ENCODE measurements at regions not wholly inside any gene's neighbourhood (a gene's known extent, or its start where the extent isn't known, plus 50 kb on each side); places are given as distances from the start of the nearest gene placed in this dataset.

GRCh38 chr4:184954482-184954881 lies 63.8 kb upstream of the HELT start:
- no peak overlapping the region for H2AFZ ChIP-seq (ENCODE audit: low read depth, low read length)
- H3K9ac ChIP-seq (ENCODE audit: insufficient read depth in 1 of 2, low read depth in 2 of 2, low read length in 2 of 2), result no peak overlapping the region
- FAIRE-seq, result no peak
- intact Hi-C loops (cut with micrococcal nuclease), result no loop called here
- CTCF ChIA-PET (ENCODE audit: low intra/inter-chr PET ratio), result no interaction called here
- DNase-seq (ENCODE audit: extremely low read depth in 1 of 4, low spot score in 3 of 4), result no peak
- no peak overlapping the region for H3K27ac ChIP-seq (ENCODE audit: extremely low read depth, low read depth, low read length)
- H3K27me3 ChIP-seq (ENCODE audit: control insufficient read depth in 2 of 2, insufficient read depth in 2 of 2, low read length in 2 of 2), result peaks cover 32 to 84% of the 10 kb centered on the region in 2 experiments
- H3K4me2 ChIP-seq (ENCODE audit: insufficient read depth, low read length), result no peak overlapping the region
- WGBS (ENCODE audit: insufficient coverage, low coverage, missing lambda C conversion rate), result 2% methylated on average over 12 of the region's 12 CpGs
- H3K36me3 ChIP-seq (ENCODE audit: control insufficient read depth, insufficient read depth, low read length), result no peaks in the 10 kb centered on the region
- no peaks in the 10 kb centered on the region for H3K4me1 ChIP-seq (replicated peaks in 1 of 2; ENCODE audit: control insufficient read depth in 2 of 2, insufficient read depth in 2 of 2, low read length in 2 of 2)
- BruUV-seq (replicated peaks), result no TSS peak
- no peak for ATAC-seq
- POLR2A ChIA-PET, result no interaction called here
- no peaks in the 10 kb centered on the region for H3K79me2 ChIP-seq (ENCODE audit: control insufficient read depth, insufficient read depth, low read length)
- H3K9me1 ChIP-seq (ENCODE audit: control insufficient read depth, insufficient read depth, low read length), result no peaks in the 10 kb centered on the region
- no peaks in the 10 kb centered on the region for H3K9me3 ChIP-seq (replicated peaks; ENCODE audit: control insufficient read depth, insufficient read depth, low read depth, low read length)
- no peaks in the 10 kb centered on the region for H4K20me1 ChIP-seq (replicated peaks; ENCODE audit: control insufficient read depth, insufficient read depth, low read length)
- TF ChIP-seq MEIS2 (IDR thresholded peaks at IDR 0.05; ENCODE audit: partially characterized antibody) (no peak), ZNF140 (CRISPR knock-in tag; IDR thresholded peaks at IDR 0.05) (no peak), MAZ (CRISPR knock-in tag; conservative IDR thresholded peaks at IDR 0.05 in 1 of 2, IDR thresholded peaks at IDR 0.05 in 1 of 2) (no peak), BRD9 (IDR thresholded peaks at IDR 0.05; ENCODE audit: low read depth, partially characterized antibody) (no peak), COPS2 (conservative IDR thresholded peaks at IDR 0.05) (no peak), ZNF77 (CRISPR knock-in tag; IDR thresholded peaks at IDR 0.05) (no peak), FOXM1 (IDR thresholded peaks at IDR 0.05; ENCODE audit: low read depth) (no peak), FOXM1 (CRISPR knock-in tag; IDR thresholded peaks at IDR 0.05; ENCODE audit: low read depth) (no peak), ZSCAN29 (IDR thresholded peaks at IDR 0.05) (no peak), U2AF2 (optimal IDR thresholded peaks at IDR 0.05; ENCODE audit: low read depth, low read length) (no peak), HNRNPH1 (optimal IDR thresholded peaks at IDR 0.05; ENCODE audit: low read depth, low read length) (no peak), ZFP1 (CRISPR knock-in tag; IDR thresholded peaks at IDR 0.05) (no peak), ZNF232 (CRISPR knock-in tag; IDR thresholded peaks at IDR 0.05) (no peak), ARID2 (IDR thresholded peaks at IDR 0.05) (no peak)
- TF ChIP-seq, protein P1, sequence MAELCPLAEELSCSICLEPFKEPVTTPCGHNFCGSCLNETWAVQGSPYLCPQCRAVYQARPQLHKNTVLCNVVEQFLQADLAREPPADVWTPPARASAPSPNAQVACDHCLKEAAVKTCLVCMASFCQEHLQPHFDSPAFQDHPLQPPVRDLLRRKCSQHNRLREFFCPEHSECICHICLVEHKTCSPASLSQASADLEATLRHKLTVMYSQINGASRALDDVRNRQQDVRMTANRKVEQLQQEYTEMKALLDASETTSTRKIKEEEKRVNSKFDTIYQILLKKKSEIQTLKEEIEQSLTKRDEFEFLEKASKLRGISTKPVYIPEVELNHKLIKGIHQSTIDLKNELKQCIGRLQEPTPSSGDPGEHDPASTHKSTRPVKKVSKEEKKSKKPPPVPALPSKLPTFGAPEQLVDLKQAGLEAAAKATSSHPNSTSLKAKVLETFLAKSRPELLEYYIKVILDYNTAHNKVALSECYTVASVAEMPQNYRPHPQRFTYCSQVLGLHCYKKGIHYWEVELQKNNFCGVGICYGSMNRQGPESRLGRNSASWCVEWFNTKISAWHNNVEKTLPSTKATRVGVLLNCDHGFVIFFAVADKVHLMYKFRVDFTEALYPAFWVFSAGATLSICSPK (IDR thresholded peaks at IDR 0.05; ENCODE audit: borderline replicate concordance), result no peak
- TF ChIP-seq, protein P2, sequence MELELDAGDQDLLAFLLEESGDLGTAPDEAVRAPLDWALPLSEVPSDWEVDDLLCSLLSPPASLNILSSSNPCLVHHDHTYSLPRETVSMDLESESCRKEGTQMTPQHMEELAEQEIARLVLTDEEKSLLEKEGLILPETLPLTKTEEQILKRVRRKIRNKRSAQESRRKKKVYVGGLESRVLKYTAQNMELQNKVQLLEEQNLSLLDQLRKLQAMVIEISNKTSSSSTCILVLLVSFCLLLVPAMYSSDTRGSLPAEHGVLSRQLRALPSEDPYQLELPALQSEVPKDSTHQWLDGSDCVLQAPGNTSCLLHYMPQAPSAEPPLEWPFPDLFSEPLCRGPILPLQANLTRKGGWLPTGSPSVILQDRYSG (tag; conservative IDR thresholded peaks at IDR 0.05; ENCODE audit: low read depth), result no peak
- TF ChIP-seq, protein P3, sequence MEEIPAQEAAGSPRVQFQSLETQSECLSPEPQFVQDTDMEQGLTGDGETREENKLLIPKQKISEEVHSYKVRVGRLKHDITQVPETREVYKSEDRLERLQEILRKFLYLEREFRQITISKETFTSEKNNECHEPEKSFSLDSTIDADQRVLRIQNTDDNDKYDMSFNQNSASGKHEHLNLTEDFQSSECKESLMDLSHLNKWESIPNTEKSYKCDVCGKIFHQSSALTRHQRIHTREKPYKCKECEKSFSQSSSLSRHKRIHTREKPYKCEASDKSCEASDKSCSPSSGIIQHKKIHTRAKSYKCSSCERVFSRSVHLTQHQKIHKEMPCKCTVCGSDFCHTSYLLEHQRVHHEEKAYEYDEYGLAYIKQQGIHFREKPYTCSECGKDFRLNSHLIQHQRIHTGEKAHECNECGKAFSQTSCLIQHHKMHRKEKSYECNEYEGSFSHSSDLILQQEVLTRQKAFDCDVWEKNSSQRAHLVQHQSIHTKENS (CRISPR knock-in tag; IDR thresholded peaks at IDR 0.05), result no peak
- no peak overlapping the region for H3K4me3 ChIP-seq
- in situ Hi-C loops (cut with MboI), result no loop called here

All from K562 (cell line).